SH-SY5Y (cell line): ENCODE measurements at regions not wholly inside any gene's neighbourhood (a gene's known extent, or its start where the extent isn't known, plus 50 kb on each side); places are given as distances from the start of the nearest gene placed in this dataset.

Experiments used
- GATA2 ChIP-seq: IDR thresholded peaks from 2 replicates; pipeline ENCODE4 v1.6.1; 2011; ENCODE audit warnings: mild to moderate bottlenecking, low read depth, low read length
- GATA3 ChIP-seq: IDR thresholded peaks from 2 replicates; pipeline ENCODE4 v1.6.1; 2011; ENCODE audit warnings: low read depth, mild to moderate bottlenecking, low read length, moderate library complexity

- TF ChIP-seq GATA3 (no peak), GATA2 (no peak)
Observed at GRCh38 chr5:135245521-135246499, 153.2 kb downstream of the MACROH2A1 start.
